Cardiac muscle cell (in vitro differentiated cells and primary cell): ENCODE measurements at regions not wholly inside any gene's neighbourhood (a gene's known extent, or its start where the extent isn't known, plus 50 kb on each side); places are given as distances from the start of the nearest gene placed in this dataset.
"Not testable (repeated sequence)": the region's sequence is repeated elsewhere in the genome, so short reads cannot be mapped to it uniquely, and the experiment has no call there.

Experiments
- DNase-seq, 2 donors: peaks; one replicate each; pipeline versions ENCODE4 v3.0.0 to v3.0.0-alpha.2; 2010 to 2017; ENCODE audit warnings: low read depth in 1 of 2, low spot score in 1 of 2
- H3K27ac ChIP-seq: fragments of 200-600 bp; sonication (generic); 2 replicates; pipeline ENCODE4 v1.5.1; 2016
- H3K27me3 ChIP-seq: fragments of 200-600 bp; sonication (generic); 2 replicates; pipeline ENCODE4 v1.6.0; 2016; ENCODE audit warnings: control low read depth
- H3K36me3 ChIP-seq: fragments of 200-600 bp; sonication (generic); 2 replicates; pipeline ENCODE4 v1.5.1; 2016; ENCODE audit warnings: control low read depth
- H3K4me1 ChIP-seq: fragments of 200-600 bp; sonication (generic); 2 replicates; pipeline ENCODE4 v1.8.1; 2017; ENCODE audit warnings: low read depth, mild to moderate bottlenecking, mixed run types
- H3K4me3 ChIP-seq: fragments of 200-600 bp; sonication (generic); 2 replicates; pipeline ENCODE4 v1.5.1; 2016; ENCODE audit warnings: mild to moderate bottlenecking
- H3K9me3 ChIP-seq: fragments of 200-600 bp; sonication (generic); 2 replicates; pipeline ENCODE4 v1.5.1; 2017; ENCODE audit warnings: low read depth, mild to moderate bottlenecking, control low read depth
- CTCF ChIP-seq: IDR thresholded peaks from 2 replicates; pipeline ENCODE4 v1.5.1; 2012; ENCODE audit warnings: low read depth, mild to moderate bottlenecking, low read length

- DNase-seq = peak in 1 of 2 donors; percentile 38
These were observed 283.1 kb downstream of the UTRN start for GRCh38 chr6:144568241-144568640.

GRCh38 chr6:144572541-144572940 is 287.4 kb downstream of the UTRN start:
- not testable (repeated sequence) for H3K9me3 ChIP-seq, DNase-seq, H3K4me1 ChIP-seq, H3K27ac ChIP-seq, H3K27me3 ChIP-seq, H3K4me3 ChIP-seq
- H3K36me3 ChIP-seq = peaks cover 14% of the 10 kb centered on the region

More at GRCh38 chr6:144568241-144568640, 283.1 kb downstream of the UTRN start:
- TF ChIP-seq CTCF = no peak
- H3K4me3 ChIP-seq = no peak overlapping the region
- no peak overlapping the region for H3K27ac ChIP-seq
- H3K4me1 ChIP-seq = no peaks in the 10 kb centered on the region
- H3K9me3 ChIP-seq = no peaks in the 10 kb centered on the region
- H3K36me3 ChIP-seq = peaks cover 10% of the 10 kb centered on the region
- H3K27me3 ChIP-seq = no peaks in the 10 kb centered on the region

DNA sequence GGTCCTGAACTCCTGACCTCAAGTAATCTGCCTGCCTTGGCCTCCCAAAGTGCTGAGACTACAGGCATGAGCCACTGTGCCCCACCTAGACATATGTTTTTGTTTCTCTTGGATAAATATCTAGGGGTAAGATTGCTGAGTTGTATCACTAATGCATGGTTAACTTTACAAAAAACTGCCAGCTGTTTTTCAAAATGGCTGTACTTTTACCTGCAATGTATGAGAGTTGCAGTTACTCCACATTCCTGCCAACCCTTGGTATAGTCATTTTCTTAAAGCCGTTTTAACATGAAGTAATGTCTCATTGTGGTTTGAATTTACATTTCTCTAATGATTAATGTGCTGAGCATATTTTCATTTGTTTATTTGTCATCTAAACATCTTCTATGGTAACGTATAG is 289.7 kb downstream of the UTRN start:
- Histone ChIP-seq H3K4me1 (no peaks in the 10 kb centered on the region), H3K27ac (no peak overlapping the region), H3K4me3 (no peak overlapping the region), H3K27me3 (no peaks in the 10 kb centered on the region), H3K9me3 (no peaks in the 10 kb centered on the region), H3K36me3 (peaks cover 11% of the 10 kb centered on the region)
- TF ChIP-seq CTCF = no peak
- no peak for DNase-seq

DNA sequence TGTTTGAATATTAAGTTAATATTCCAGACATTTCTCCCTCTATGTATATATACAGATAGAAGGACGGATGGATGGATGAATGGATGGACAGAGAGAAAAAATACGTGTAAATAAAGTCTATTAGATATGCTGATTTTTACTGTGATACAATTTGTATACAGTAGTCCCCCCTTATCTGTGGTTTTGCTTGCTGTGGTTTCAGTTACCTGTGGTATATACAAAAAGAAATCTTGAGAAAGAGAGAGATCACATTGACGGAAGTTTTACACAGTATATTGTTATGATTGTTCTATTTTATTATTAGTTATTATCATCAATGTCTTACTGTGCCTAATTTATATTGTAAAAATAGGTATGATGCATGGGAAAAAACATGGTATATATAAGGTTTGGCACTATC is 290.2 kb downstream of the UTRN start:
- H3K27ac ChIP-seq = no peak overlapping the region

DNA sequence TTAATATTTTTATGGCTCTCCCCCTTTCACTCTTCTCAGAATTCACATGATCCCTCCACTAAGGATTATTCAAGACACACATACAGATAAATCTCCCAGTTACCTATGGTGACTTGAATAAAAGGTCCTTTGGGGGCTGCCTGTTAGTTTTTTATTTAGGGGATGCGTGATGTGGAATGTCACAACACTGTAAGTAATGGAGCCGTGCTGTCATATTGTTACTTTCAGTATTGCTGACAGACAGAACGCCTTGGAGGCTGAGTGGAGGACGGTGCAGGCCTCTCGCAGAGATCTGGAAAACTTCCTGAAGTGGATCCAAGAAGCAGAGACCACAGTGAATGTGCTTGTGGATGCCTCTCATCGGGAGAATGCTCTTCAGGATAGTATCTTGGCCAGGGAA is 291.7 kb downstream of the UTRN start:
- Histone ChIP-seq H3K27me3 (no peaks in the 10 kb centered on the region), H3K4me3 (no peak overlapping the region), H3K4me1 (peaks cover under 1% of the 10 kb centered on the region), H3K36me3 (peaks cover 11% of the 10 kb centered on the region), H3K27ac (no peak overlapping the region), H3K9me3 (no peaks in the 10 kb centered on the region)
- no peak for TF ChIP-seq CTCF
- DNase-seq = no peak

More for the DNA sequence above, 290.2 kb downstream of the UTRN start:
- Histone ChIP-seq H3K9me3 (no peaks in the 10 kb centered on the region), H3K4me1 (no peaks in the 10 kb centered on the region), H3K27me3 (no peaks in the 10 kb centered on the region), H3K36me3 (peaks cover 11% of the 10 kb centered on the region), H3K4me3 (no peak overlapping the region)
- DNase-seq = no peak
- no peak for TF ChIP-seq CTCF

DNA sequence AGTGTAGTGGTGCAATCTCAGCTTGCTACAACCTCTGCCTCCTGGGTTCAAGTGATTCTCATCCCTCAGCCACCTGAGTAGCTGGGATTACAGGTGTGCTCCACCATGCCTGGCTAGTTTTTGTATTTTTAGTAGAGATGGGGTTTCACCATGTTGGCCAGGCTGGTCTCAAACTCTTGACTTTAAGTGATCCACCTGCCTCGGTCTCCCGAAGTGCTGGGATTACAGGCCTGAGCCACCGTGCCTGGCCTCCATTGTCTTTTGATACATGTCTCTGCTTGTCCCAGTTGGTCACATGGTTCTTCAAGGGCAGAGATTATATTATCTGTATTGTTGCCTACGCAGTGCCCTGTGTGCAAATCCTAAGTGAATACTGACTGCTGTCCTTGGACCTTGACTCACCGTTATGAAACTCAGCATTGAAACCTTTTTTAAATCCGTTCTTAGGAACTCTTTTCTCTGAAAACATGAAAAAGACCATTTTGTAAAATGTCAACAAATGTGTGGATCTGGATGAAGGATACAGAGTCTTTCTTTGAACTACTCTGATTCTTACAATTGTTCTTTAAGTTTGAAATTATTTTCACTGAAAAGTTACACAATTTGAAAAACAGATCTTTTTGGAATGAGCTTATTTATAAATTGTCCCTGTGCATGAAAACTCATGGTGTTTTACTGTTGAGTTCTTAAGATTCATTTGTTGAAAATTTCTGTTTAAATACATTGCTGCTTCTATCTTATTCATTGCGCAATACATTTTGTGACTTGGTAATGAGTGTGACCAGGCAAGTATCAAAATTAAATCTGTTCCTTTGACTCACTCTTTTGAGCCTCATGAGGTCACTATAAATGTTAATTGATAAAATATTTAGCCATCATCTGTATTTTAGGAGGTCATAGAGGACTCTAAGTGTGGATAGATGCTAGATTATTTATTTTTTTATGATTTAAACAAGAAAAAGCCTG is 293.5 kb downstream of the UTRN start:
- Histone ChIP-seq H3K36me3 (peaks cover 11% of the 10 kb centered on the region), H3K4me3 (no peak overlapping the region), H3K9me3 (no peaks in the 10 kb centered on the region), H3K27ac (no peak overlapping the region), H3K27me3 (no peaks in the 10 kb centered on the region), H3K4me1 (peaks cover 18% of the 10 kb centered on the region)
- DNase-seq = peak in 1 of 2 donors; percentile 29
- no peak for TF ChIP-seq CTCF
